Epithelial cell of esophagus (primary cell): ENCODE measurements at regions not wholly inside any gene's neighbourhood (a gene's known extent, or its start where the extent isn't known, plus 50 kb on each side); places are given as distances from the start of the nearest gene placed in this dataset.

Experiments
- DNase-seq: peaks from one replicate; pipeline ENCODE4 v3.0.0; 2010; ENCODE audit warnings: low read depth
- H3K4me3 ChIP-seq: 2 replicates; pipeline ENCODE4 v1.5.1; 2011; ENCODE audit warnings: mild to moderate bottlenecking, low read length, control low read depth
- TF ChIP-seq, protein P1 (sequence below): IDR thresholded peaks from 2 replicates; pipeline ENCODE4 v1.5.1; 2011; ENCODE audit warnings: low read depth, mild to moderate bottlenecking, low read length, control low read depth, inconsistent platforms; ENCODE audit not compliant: insufficient read depth; ENCODE audit errors: missing control alignments

DNA sequence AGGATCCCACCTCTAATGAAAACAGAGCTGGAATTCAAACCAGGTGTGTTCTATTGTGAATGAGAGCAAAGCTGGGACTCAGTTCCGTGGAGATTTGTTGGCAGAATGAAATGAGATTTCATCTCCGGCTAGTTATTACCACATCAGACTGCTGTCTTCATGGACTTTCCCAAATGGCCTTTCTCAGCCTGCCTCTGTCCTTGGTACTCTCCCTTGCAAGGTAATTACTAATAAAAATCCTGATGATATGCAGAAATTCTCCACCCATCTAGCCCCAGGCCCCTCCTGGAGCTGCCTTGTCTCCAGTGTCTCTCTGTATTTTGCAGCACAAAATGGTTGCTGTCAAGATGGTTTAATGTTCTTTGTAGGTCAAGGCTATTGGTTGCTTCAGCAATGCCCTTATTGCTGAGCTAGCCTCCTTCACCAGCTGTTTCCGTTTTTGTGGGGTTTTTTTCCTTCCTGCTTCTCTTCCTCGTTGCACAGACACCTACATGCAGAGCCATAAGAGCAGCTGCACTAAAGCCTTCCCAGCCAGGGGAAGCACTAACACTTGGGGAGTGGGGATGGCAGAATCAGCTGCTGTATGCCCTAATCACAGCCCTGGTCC, 185.0 kb upstream of the GHITM start:
- DNase-seq, result no peak
- H3K4me3 ChIP-seq, result no peak overlapping the region
- TF ChIP-seq, protein P1, sequence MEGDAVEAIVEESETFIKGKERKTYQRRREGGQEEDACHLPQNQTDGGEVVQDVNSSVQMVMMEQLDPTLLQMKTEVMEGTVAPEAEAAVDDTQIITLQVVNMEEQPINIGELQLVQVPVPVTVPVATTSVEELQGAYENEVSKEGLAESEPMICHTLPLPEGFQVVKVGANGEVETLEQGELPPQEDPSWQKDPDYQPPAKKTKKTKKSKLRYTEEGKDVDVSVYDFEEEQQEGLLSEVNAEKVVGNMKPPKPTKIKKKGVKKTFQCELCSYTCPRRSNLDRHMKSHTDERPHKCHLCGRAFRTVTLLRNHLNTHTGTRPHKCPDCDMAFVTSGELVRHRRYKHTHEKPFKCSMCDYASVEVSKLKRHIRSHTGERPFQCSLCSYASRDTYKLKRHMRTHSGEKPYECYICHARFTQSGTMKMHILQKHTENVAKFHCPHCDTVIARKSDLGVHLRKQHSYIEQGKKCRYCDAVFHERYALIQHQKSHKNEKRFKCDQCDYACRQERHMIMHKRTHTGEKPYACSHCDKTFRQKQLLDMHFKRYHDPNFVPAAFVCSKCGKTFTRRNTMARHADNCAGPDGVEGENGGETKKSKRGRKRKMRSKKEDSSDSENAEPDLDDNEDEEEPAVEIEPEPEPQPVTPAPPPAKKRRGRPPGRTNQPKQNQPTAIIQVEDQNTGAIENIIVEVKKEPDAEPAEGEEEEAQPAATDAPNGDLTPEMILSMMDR, result no peak

DNA sequence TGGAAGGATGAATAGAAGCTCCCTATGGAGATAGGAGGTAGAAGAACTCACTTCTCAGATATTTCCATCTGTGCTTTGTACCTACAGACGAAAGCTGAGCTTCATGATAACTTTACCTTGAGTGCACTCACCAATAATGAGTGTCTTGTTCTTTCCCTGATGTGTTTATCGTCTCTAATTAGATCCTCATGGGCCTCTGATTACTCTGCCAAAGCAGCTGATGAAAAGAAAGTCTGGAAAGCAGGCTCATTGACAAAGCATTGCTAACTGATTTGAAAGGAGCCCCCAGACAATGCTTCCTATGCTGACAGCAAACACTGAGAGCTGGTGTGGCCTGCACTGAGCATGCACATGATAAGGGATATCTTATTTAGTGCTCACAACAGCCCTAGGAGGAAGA, 183.9 kb upstream of the GHITM start:
- DNase-seq, result no peak
- H3K4me3 ChIP-seq, result no peak overlapping the region
- TF ChIP-seq, protein P1, result no peak

DNA sequence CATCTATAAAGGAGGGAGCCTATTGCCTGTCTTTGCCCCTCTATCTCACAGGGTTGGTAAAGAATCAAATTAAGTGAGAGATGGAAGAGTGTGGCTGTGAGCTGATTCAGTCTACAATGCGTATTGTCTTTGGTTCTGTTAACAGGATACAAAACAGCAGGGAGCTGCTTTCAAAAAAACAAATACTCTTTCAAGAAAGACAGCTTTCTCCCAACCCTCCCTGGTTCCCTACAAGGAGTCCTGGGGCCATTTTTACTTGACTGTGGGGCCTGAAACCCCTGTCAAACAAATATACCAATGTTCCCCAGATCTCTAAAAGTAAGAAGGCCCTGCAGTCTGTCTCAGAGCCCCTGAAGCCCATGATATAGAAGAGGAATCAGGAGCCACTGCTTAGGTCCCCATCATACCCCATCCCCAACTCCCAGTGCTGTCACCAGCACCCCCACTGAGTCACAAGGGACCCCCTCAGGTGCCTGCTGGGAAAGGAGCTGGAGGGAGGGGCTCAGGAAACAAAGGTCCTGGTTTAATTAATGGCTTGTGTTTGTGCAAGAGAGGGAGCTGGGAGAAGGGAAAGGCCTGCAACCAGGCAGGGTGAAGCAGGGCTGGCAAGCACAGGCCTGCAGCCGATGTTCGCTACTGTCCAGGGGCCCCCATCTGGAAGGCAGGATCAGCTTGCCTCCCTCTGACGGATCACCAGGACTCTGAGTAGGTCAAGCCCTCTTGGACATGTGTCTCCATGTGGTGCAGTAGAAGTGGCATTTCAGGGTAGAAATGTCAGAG, 182.0 kb upstream of the GHITM start:
- TF ChIP-seq, protein P1, result no peak
- no peak overlapping the region for H3K4me3 ChIP-seq
- DNase-seq, result no peak

DNA sequence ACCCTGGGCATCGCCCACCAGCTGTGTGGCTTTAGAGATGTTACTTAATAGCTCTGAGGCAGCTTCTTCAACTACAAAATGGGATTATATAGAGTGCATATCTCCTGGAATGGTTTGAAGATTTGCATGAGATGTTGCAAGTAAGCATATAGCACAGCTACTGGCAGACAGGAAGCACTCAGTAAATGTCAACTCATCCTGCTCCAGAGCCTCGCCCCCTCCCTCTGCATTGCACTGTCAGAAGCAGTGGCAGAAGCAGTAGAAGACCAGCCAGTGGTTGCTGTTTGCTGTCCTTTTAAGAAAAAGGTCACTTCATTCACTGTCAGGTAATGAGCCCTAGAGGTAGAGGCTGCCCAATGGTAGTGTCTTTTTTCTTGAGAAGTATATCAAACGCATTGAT, 180.0 kb upstream of the GHITM start:
- TF ChIP-seq, protein P1, result no peak
- H3K4me3 ChIP-seq, result no peak overlapping the region
- no peak for DNase-seq

DNA sequence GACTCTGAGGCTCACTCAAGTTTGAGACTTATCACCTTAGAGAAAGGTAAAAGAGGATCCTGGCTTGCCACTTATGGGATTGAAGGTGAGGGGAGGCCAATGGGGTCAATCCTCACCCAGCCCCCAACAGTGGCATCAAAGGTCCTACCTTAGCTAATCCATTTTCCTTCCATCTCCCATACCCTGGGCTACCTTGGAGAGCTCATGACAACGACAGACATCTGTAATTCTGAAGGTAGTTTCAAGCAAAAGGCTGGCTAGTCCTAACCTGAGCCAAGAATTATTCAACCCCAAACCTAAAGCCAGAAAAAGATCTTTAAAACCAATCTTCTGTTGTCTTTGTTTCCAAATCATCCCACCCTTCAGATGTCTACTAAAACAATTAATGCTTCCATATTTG, 179.2 kb upstream of the GHITM start:
- DNase-seq, result no peak
- H3K4me3 ChIP-seq, result no peak overlapping the region
- TF ChIP-seq, protein P1, result no peak

DNA sequence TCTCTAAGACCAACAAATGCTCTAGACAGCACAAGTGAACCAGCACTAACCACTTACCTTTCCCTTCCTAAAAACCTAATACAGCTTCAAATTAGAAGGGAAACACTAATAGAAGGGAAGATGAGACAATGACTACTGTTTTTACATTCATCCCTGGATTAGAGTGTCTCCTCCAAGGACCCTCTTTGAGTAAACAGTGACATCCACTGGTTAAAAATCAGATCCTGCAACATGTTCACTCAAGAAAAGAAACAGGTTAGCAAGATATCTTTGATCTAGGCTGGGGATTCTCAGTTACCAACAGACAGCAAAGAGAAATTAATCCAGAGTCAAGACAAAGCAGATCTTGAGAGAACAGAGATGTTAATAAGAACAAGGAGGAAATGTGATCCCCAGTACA, 177.7 kb upstream of the GHITM start:
- no peak for DNase-seq
- TF ChIP-seq, protein P1, result no peak
- H3K4me3 ChIP-seq, result no peak overlapping the region

DNA sequence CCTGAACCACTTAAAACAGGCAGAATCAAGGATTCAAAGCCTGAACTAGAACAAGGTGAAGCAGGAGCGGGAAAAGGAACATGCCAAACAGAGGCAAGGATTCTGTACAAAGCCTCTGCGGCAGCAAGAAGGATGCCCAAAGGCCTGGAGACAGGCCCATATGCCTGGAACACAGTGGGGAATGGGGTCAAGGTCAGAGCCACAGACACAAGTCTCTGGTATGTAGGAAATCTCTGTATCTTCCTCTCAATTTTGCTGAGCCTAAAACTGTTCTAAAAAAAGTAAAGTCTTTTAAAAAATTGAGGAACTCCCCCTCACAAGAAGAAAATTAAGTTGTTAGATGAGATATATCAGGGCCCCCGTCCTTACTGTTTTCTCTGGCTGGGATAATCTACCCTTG, 175.9 kb upstream of the GHITM start:
- no peak for DNase-seq
- no peak overlapping the region for H3K4me3 ChIP-seq
- TF ChIP-seq, protein P1, result no peak
